Neural cell (in vitro differentiated cells): ENCODE measurements at regions not wholly inside any gene's neighbourhood (a gene's known extent, or its start where the extent isn't known, plus 50 kb on each side); places are given as distances from the start of the nearest gene placed in this dataset.

Experiments
- H2AFZ ChIP-seq: fragments of 200-600, 300-800 bp; sonication (generic), shearing (Covaris generic); 2 replicates; pipeline ENCODE4 v1.6.0; 2014; ENCODE audit warnings: low read depth, mild to moderate bottlenecking, antibody characterized with exemption, low read length, moderate library complexity
- H3F3A ChIP-seq: fragments of 200-600 bp; shearing (Covaris generic); 2 replicates; pipeline ENCODE4 v1.6.1; 2016; ENCODE audit warnings: mild to moderate bottlenecking, moderate library complexity, mixed read lengths, antibody characterized with exemption, low read length; ENCODE audit not compliant: insufficient read depth, poor library complexity, severe bottlenecking
- H3K27ac ChIP-seq: fragments of 200-600, 300-800 bp; sonication (generic), shearing (Covaris generic); 2 replicates; pipeline ENCODE4 v1.5.1; 2014; ENCODE audit warnings: mild to moderate bottlenecking, low read length, moderate library complexity
- H3K27me3 ChIP-seq: fragments of 300-800, 200-600 bp; sonication (generic), shearing (Covaris generic); 2 replicates; pipeline ENCODE4 v1.6.0; 2014; ENCODE audit warnings: mild to moderate bottlenecking, low read depth, low read length, moderate library complexity; ENCODE audit not compliant: insufficient read depth
- H3K36me3 ChIP-seq: fragments of 300-800, 200-600 bp; sonication (generic), shearing (Covaris generic); 2 replicates; pipeline ENCODE4 v1.5.1; 2014; ENCODE audit warnings: mild to moderate bottlenecking, antibody characterized with exemption, low read length, moderate library complexity; ENCODE audit not compliant: insufficient read depth
- H3K4me2 ChIP-seq: fragments of 300-800, 200-600 bp; sonication (generic), shearing (Covaris generic); 2 replicates; pipeline ENCODE4 v1.6.0; 2014; ENCODE audit warnings: mild to moderate bottlenecking, low read length
- H3K4me3 ChIP-seq: fragments of 300-800, 200-600 bp; sonication (generic), shearing (Covaris generic); 2 replicates; pipeline ENCODE4 v1.5.1; 2014; ENCODE audit warnings: mild to moderate bottlenecking, low read length, moderate library complexity
- H3K79me2 ChIP-seq: fragments of 200-600 bp; shearing (Covaris generic); replicated peaks from 2 replicates; pipeline ENCODE4 v1.6.0; 2014; ENCODE audit warnings: mild to moderate bottlenecking, low read length, moderate library complexity; ENCODE audit not compliant: insufficient read depth
- H3K9ac ChIP-seq: fragments of 300-800, 200-600 bp; sonication (generic), shearing (Covaris generic); 2 replicates; pipeline ENCODE4 v1.6.1; 2016; ENCODE audit warnings: mild to moderate bottlenecking, low read length, mixed read lengths
- H3K9me2 ChIP-seq: fragments of 200-600 bp; shearing (Covaris generic); 2 replicates; pipeline ENCODE4 v1.6.1; 2016; ENCODE audit warnings: mild to moderate bottlenecking, low read length, mixed read lengths; ENCODE audit not compliant: insufficient read depth
- H3K9me3 ChIP-seq: fragments of 200-600, 300-800 bp; sonication (generic), shearing (Covaris generic); 2 replicates; pipeline ENCODE4 v1.6.1; 2016; ENCODE audit warnings: mild to moderate bottlenecking, mixed run types, low read length, moderate library complexity, mixed read lengths
- H4K20me1 ChIP-seq: fragments of 200-600 bp; shearing (Covaris generic); 2 replicates; pipeline ENCODE4 v1.6.1; 2016; ENCODE audit warnings: mild to moderate bottlenecking, mixed run types; ENCODE audit not compliant: insufficient read depth
- EP300 ChIP-seq: fragments of 450-650 bp; conservative IDR thresholded peaks from 2 replicates; pipeline ENCODE4 v1.6.1; 2014; ENCODE audit warnings: antibody characterized with exemption, mild to moderate bottlenecking, moderate library complexity; ENCODE audit not compliant: poor library complexity, severe bottlenecking
- EZH2 ChIP-seq: fragments of 200-600, 300-800 bp; shearing (Covaris generic), sonication (generic); IDR thresholded peaks from 2 replicates; pipeline ENCODE4 v1.6.1; 2014; ENCODE audit warnings: antibody characterized with exemption, low read length, borderline replicate concordance, mild to moderate bottlenecking; ENCODE audit not compliant: insufficient read depth, poor library complexity, severe bottlenecking
- MXI1 ChIP-seq: fragments of 450-650 bp; conservative IDR thresholded peaks from 2 replicates; pipeline ENCODE4 v1.6.1; 2014; ENCODE audit warnings: antibody characterized with exemption, mild to moderate bottlenecking; ENCODE audit not compliant: poor library complexity, severe bottlenecking
- POLR2AphosphoS5 ChIP-seq: IDR thresholded peaks from 2 replicates; pipeline ENCODE4 v1.6.1; 2012
- RAD21 ChIP-seq: fragments of 450-650 bp; conservative IDR thresholded peaks from 2 replicates; pipeline ENCODE4 v1.6.1; 2014; ENCODE audit warnings: antibody characterized with exemption, mild to moderate bottlenecking, moderate library complexity
- SMC3 ChIP-seq: fragments of 450-650 bp; conservative IDR thresholded peaks from 2 replicates; pipeline ENCODE4 v1.6.1; 2014; ENCODE audit warnings: antibody characterized with exemption, mild to moderate bottlenecking, moderate library complexity; ENCODE audit not compliant: poor library complexity
- TAF1 ChIP-seq: IDR thresholded peaks from 2 replicates; pipeline ENCODE4 v1.6.1; 2012; ENCODE audit warnings: low read depth
- TF ChIP-seq, protein P1 (sequence below): fragments of 450-650 bp; IDR thresholded peaks from 2 replicates; pipeline ENCODE4 v1.5.1; 2014; ENCODE audit warnings: antibody characterized with exemption, mild to moderate bottlenecking, moderate library complexity; ENCODE audit not compliant: poor library complexity, severe bottlenecking
- TF ChIP-seq, protein P2 (sequence below): IDR thresholded peaks from 2 replicates; pipeline ENCODE4 v1.6.1; 2012; ENCODE audit warnings: borderline replicate concordance

DNA sequence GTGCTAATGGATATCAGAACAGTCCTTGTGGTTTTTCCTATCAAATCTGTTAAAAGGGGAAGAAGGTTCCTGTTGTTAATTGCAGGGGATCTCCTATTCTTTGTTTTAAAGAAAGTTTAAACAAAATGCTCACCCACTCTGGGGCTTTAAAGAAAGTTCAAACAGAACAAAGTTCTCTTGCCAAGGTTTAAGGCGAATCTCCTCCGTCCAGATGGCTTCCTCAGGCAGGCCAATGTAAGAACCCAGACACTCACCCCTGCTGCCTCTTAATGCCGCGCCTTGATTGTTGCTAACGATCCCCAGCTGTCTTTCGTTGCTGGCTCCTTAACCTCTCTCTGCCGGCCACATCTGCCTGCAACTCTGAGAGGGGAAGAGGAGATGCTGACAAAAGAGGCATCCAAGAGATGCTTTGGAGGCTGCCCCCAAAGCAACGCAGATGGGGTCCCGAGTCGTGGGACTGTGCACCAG, 235.0 kb upstream of the PRDM1 start:
- Histone ChIP-seq H3K27ac (no peak overlapping the region), H3K27me3 (no peaks in the 10 kb centered on the region), H3K9me3 (no peaks in the 10 kb centered on the region), H3K79me2 (no peaks in the 10 kb centered on the region), H3K4me2 (no peak overlapping the region), H3F3A (no peaks in the 10 kb centered on the region), H2AFZ (no peak overlapping the region), H3K9ac (no peak overlapping the region), H3K9me2 (no peaks in the 10 kb centered on the region), H3K4me3 (no peak overlapping the region), H4K20me1 (no peaks in the 10 kb centered on the region), H3K36me3 (no peaks in the 10 kb centered on the region)
- TF ChIP-seq EZH2 (no peak), TAF1 (no peak), RAD21 (no peak)

DNA sequence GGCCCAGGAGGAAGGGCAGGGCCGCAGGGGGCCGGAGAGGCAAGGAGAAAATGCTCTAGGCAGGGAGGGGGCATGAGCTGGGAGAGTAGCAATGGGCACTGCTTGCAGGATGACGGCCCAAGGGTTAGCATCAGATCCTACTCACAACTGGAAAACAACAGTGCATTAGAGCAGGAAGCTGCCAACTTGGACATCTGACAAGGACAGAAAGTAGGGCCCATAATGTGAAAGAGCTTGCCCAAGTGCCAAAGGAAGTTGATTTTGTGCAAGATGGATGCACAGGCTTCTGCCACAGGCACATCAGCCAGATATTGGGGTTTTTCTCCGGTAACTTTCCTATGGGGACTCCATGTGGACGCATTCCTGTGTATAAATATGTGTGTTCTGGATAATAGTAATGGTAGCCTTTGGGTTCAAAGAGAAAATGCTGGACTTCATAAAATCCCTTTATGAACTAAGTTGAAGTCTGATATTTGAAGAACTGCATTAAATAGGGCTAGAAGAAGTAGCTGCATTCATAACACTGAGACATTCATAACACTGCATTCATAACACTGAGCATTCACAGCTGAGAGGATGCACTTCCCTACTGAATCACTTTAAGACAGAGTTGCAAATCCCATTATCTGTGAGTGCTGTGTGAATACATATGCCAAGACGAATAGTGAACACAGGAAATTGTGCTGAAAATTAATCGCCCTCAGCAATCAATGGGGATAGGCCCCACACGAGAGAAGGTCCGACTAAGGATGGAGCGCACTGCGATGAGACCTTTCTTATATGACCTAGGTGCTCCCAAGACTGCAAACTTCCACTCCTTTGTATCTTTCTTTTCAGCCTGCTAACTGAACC, 235.6 kb upstream of the PRDM1 start:
- no peaks in the 10 kb centered on the region for H3K79me2 ChIP-seq
- no peaks in the 10 kb centered on the region for H3K27me3 ChIP-seq
- TF ChIP-seq EZH2 (no peak), MXI1 (no peak), SMC3 (no peak), RAD21 (no peak), EP300 (no peak), POLR2AphosphoS5 (no peak), TAF1 (no peak)
- TF ChIP-seq, protein P1, sequence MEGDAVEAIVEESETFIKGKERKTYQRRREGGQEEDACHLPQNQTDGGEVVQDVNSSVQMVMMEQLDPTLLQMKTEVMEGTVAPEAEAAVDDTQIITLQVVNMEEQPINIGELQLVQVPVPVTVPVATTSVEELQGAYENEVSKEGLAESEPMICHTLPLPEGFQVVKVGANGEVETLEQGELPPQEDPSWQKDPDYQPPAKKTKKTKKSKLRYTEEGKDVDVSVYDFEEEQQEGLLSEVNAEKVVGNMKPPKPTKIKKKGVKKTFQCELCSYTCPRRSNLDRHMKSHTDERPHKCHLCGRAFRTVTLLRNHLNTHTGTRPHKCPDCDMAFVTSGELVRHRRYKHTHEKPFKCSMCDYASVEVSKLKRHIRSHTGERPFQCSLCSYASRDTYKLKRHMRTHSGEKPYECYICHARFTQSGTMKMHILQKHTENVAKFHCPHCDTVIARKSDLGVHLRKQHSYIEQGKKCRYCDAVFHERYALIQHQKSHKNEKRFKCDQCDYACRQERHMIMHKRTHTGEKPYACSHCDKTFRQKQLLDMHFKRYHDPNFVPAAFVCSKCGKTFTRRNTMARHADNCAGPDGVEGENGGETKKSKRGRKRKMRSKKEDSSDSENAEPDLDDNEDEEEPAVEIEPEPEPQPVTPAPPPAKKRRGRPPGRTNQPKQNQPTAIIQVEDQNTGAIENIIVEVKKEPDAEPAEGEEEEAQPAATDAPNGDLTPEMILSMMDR = no peak
- TF ChIP-seq, protein P2, sequence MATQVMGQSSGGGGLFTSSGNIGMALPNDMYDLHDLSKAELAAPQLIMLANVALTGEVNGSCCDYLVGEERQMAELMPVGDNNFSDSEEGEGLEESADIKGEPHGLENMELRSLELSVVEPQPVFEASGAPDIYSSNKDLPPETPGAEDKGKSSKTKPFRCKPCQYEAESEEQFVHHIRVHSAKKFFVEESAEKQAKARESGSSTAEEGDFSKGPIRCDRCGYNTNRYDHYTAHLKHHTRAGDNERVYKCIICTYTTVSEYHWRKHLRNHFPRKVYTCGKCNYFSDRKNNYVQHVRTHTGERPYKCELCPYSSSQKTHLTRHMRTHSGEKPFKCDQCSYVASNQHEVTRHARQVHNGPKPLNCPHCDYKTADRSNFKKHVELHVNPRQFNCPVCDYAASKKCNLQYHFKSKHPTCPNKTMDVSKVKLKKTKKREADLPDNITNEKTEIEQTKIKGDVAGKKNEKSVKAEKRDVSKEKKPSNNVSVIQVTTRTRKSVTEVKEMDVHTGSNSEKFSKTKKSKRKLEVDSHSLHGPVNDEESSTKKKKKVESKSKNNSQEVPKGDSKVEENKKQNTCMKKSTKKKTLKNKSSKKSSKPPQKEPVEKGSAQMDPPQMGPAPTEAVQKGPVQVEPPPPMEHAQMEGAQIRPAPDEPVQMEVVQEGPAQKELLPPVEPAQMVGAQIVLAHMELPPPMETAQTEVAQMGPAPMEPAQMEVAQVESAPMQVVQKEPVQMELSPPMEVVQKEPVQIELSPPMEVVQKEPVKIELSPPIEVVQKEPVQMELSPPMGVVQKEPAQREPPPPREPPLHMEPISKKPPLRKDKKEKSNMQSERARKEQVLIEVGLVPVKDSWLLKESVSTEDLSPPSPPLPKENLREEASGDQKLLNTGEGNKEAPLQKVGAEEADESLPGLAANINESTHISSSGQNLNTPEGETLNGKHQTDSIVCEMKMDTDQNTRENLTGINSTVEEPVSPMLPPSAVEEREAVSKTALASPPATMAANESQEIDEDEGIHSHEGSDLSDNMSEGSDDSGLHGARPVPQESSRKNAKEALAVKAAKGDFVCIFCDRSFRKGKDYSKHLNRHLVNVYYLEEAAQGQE = no peak
- no peak overlapping the region for H2AFZ ChIP-seq
- no peak overlapping the region for H3K4me2 ChIP-seq
- H3K9ac ChIP-seq = no peak overlapping the region
- H4K20me1 ChIP-seq = no peaks in the 10 kb centered on the region
- no peak overlapping the region for H3K27ac ChIP-seq
- no peaks in the 10 kb centered on the region for H3F3A ChIP-seq
- H3K36me3 ChIP-seq = no peaks in the 10 kb centered on the region
- no peaks in the 10 kb centered on the region for H3K9me2 ChIP-seq
- no peaks in the 10 kb centered on the region for H3K9me3 ChIP-seq
- H3K4me3 ChIP-seq = no peak overlapping the region
